NCI-H526 treated with DMSO at 0.1 percent for 48 hours (cell line): ENCODE measurements at regions not wholly inside any gene's neighbourhood (a gene's known extent, or its start where the extent isn't known, plus 50 kb on each side); places are given as distances from the start of the nearest gene placed in this dataset.

Experiments used
- DNase-seq: peaks from one replicate; lab custom pipeline; 2025; lab: John Stamatoyannopoulos, UW

- DNase-seq, result no peak
Measured at GRCh38 chr5:143497749-143498148, 94.3 kb upstream of the NR3C1 start.

DNA sequence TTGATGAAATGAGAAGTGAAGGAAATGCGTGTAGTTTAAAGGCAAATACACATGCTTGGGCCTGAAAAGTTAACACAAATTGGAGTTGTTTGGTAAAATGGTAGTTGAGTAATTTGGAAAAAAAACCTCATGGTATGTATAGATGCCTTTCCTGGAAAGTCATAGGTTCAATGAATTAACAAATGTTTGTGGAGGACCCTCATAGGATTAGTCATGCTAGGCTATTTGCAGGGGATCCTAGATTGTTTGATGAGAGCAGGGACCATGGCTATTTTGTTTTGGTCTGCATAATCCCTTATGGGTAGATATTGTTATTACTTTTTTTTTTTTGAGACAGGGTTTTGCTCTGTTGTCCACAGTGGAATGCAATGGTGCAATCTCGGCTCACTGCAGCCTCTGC, 93.5 kb upstream of the NR3C1 start:
- DNase-seq, result no peak

DNA sequence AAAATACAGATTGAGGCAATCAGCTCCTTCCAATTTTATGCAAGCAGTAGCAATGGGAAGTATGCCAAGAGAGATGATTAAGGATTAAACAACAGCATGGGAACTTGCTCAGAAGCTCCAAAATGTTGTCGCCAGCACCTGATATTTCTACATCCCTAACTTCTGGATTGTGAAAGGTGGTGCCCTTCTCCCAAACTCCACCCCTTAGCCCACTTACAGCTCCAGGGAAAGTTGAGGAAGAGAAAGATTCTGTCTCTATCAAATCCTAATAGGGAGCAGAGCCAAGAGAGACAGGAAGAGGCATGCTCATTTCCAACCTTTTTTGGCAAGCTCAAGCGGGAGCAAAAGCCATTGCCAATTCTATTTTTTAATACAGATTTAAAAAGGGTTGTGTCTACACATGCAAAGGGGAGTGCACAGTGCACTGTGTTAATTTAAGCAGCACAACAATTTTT, 92.4 kb upstream of the NR3C1 start:
- DNase-seq, result no peak

DNA sequence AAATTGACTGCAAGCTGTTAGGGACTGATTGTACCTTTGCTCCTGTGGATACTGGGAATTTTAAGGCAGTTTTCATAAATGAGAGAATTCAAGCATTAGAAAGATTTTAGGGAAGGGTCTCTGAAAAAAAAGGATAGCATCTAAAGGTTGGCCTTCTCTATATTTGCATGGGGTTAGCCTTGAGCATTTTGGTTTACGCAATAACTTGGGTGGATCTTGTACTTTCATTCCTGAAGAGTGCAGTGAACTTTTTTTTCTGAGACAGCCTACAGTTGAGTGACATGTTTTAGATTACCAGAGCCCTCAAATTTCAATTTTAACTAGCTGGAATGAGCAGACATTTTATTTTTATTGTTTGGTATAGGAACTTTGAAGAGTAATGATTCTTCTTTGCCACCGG, 91.6 kb upstream of the NR3C1 start:
- no peak for DNase-seq

GRCh38 chr5:143494595-143494994, 91.1 kb upstream of the NR3C1 start:
- no peak for DNase-seq

DNA sequence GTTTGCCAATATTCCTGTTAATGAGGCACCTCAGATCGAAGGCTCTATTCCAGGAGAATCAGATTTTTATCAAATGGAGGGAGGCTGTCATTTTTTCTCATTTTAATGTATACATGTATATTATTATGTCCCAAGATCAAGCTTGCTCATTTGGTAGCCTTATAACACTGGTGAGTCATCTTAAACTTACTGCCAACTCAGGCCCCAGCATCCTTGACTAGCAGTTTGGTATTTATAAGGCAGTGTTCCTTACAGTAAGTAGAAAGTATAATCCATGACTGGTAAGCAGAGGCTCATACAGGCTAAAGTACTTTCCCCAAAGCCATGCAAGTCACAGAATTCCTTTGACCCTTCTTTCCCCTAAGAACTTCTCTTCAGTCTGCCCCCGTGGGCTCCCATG, 90.7 kb upstream of the NR3C1 start:
- DNase-seq, result no peak

- DNase-seq, result no peak
Measured at GRCh38 chr5:143492783-143493182, 89.3 kb upstream of the NR3C1 start.

DNA sequence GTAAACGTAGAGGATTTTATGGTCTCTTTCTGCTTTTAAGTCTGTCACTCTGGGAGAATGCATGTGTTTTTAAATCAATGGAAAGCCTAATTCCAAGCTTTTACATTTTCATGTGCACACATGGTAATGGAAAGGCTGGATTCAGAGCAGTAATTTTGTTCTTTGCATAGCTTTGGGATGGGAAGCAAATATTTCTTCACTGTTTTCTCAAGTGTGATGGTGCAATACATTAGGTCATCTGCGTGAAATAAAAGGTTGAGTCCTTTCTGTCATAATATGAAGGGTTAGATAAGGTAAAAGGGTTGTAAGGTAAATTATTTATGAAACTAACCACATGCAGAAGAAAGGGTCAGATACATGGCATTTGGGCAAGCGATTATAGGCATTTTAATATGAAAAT, 88.2 kb upstream of the NR3C1 start:
- DNase-seq, result no peak

DNA sequence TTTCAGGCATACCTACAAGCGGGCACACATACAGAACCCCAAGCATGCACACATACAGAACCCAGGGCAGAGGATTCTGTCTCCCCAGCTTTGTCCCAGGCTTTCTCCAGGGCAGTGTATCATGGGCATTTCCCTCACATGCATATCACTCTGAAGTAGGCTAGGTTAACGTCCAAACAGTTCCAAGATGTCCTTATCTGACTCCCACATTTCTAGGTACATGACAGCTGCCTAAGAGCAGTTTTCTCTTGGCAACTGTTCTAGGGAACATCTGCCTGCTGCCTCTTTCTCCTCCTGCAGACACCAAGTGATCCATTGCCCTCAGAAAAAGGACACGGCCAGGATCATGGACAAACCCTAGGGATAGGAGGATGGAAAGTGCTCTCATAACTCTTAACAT, 84.9 kb upstream of the NR3C1 start:
- DNase-seq, result no peak

DNA sequence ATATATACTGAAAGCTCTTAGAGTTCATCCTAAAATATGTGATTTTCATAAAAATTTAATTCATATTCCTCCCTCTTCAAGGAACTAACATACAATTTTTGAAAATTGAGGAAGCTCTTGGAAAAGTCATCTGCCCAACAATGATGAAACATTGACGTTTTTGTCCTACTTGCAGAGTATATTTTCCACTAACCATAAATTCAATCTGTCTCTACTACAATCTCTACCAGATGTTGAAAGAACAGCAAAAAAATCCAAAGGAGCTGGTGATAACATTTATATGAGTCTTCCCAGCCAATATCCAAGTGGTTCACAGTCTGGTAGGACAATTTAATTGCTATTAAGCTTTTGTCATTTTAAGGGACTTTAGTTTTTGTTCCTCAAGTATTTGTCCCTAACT, 81.1 kb upstream of the NR3C1 start:
- DNase-seq, result no peak

GRCh38 chr5:143481697-143482531, 78.4 kb upstream of the NR3C1 start:
- no peak for DNase-seq

DNA sequence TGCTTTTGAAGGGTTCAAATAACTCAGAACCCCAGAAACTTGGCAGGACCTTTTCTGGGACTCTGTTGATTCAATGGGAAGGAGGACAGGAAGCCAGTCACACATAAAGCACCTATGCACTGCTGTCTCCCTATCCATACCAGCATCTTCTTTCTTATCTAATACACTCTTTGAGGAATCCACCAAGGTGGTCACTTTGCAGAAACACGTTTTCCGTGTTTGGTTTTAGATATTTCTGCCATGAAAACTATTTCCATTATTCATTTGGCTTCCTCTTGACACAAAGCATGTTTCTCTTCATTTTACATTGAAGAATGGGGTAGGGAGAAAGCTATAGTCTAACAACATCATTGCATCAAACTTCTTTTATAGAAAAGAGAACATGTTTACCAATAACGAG, 76.5 kb upstream of the NR3C1 start:
- no peak for DNase-seq

DNA sequence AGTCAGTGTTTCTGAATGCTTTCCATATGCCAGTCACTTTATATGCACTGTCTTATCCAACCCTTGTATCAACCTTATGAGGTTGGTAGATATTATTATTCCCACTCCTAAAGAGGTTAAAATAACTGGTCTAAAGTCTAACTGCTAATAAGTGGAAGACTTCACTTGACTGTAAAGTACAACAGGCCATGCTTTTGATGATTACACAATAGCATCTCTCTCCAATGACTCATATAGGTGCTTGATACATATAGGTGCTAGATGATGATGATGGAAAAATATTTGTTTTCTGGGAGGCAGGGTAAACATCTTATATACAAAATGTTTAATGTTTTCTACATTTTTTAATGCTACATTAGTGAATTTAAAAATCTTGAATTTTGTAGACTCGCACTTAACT, 75.9 kb upstream of the NR3C1 start:
- DNase-seq, result no peak

DNA sequence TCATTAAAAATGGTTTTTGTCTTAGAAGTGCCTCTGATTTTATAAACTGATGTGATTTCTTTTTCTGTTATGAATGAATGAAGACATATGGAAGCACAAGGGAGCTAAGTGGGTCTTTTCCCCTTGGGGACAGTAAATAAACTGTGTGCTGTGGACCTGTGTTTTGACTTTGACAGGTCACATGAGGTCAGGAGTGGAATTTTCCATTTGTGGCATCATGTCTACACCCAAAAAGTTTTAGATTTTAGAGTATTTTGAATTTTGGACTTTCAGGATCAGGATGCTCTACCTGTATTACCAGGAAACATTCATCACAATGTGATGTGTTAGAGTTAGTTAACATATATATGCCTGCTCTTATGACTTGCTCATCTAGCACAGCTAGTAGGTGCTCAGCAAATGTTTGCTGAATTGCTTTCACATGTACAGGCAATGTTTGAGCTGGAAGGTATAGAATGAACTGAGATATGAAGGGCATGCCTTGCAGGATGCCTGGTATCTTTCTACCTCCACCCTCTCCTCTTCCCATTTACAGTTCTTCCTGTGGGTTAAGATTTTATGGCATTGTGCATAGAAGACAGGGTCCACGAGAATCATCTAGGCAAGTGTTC, 73.2 kb upstream of the NR3C1 start:
- no peak for DNase-seq

GRCh38 chr5:143474616-143475015, 71.1 kb upstream of the NR3C1 start:
- DNase-seq, result no peak

- no peak for DNase-seq
Measured at GRCh38 chr5:143473481-143473880, 70.0 kb upstream of the NR3C1 start.

GRCh38 chr5:143472576-143472975, 69.1 kb upstream of the NR3C1 start:
- no peak for DNase-seq

DNA sequence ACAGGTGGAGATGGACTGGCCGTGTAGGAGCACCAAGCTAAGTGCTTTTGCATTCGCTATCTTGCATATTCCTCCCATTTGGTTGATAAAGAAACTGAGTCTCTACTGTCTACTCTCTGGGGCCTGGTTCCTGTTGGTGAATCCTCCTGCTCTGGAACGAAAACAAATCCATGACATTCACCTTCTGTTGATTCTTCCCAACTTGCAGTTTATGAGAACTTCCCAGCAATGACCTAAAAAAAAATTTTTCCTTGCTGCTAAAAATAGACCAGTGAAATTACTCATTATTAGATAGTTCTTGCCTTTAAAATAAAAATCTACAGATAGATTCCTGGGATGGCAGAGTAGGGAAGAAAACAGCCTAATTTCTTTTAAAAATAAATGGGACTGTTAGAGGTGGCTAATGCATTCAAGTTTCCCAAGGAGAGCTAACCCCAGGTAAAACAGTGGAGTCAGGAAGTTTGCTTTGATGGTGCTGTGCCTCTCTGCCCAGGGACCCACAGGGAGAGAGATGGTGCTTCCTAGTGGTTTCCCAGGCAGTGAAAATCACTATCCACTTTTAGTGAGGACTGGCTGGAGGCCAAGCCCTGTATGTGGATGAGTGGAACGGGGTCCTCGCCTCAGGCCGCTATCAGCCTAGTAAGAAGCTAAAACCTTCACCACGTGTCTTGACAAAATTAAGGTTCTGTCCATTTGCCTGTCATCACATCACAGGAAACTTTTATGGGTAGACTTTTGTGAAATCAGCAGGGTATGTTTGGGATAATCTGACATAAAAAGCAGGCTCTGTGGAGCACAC, 68.4 kb upstream of the NR3C1 start:
- DNase-seq, result no peak

GRCh38 chr5:143471041-143471509, 67.6 kb upstream of the NR3C1 start:
- DNase-seq, result no peak

GRCh38 chr5:143470120-143470519, 66.6 kb upstream of the NR3C1 start:
- DNase-seq, result no peak

GRCh38 chr5:143469125-143469524, 65.6 kb upstream of the NR3C1 start:
- no peak for DNase-seq

GRCh38 chr5:143466632-143467031, 63.1 kb upstream of the NR3C1 start:
- DNase-seq, result no peak
